ENCODE measurements at regions not wholly inside any gene's neighbourhood (a gene's known extent, or its start where the extent isn't known, plus 50 kb on each side); places are given as distances from the start of the nearest gene placed in this dataset.

DNA sequence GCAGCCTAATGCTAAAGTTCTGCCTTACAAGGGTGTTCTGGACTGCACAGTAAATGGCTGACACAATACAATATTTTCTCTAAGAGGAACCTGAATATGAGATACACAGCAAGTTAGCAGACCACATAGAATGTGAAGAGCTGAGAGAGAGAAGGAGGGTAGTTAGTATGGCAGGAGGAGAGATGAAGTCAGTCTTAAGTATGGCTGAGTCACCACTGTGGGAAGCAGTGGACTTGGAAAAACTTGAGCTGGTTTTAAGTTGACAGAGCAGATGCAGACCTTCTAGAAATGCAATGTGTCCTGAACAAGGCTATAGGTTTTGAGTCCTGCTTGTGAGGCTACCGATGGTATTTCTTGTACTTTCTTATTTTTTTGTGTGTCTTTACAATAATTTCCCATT, 172.5 kb downstream of the SH2D1A start:
- no peak overlapping the region for H3K27ac ChIP-seq
- in situ Hi-C loops (cut with MboI; ENCODE audit: low pct_ligation_motif_present in 1 of 4, low pct_unique_long_range_greater_than_20kb in 1 of 4, low sequenced_read_pairs in 3 of 4) (no loop called here), intact Hi-C loops (cut with DNase I; ENCODE audit: low total_unique reads) (no loop called here)
- H3K27me3 ChIP-seq, result no peaks in the 10 kb centered on the region
- 67 to 90% methylated on average over 1 of the region's 1 CpG for WGBS, 2 donors (ENCODE audit: low coverage in 1 of 2)
- DNase-seq, result no peak
- H3K4me3 ChIP-seq, result no peak overlapping the region
- no peaks in the 10 kb centered on the region for H3K9me3 ChIP-seq
- TF ChIP-seq, protein P1, sequence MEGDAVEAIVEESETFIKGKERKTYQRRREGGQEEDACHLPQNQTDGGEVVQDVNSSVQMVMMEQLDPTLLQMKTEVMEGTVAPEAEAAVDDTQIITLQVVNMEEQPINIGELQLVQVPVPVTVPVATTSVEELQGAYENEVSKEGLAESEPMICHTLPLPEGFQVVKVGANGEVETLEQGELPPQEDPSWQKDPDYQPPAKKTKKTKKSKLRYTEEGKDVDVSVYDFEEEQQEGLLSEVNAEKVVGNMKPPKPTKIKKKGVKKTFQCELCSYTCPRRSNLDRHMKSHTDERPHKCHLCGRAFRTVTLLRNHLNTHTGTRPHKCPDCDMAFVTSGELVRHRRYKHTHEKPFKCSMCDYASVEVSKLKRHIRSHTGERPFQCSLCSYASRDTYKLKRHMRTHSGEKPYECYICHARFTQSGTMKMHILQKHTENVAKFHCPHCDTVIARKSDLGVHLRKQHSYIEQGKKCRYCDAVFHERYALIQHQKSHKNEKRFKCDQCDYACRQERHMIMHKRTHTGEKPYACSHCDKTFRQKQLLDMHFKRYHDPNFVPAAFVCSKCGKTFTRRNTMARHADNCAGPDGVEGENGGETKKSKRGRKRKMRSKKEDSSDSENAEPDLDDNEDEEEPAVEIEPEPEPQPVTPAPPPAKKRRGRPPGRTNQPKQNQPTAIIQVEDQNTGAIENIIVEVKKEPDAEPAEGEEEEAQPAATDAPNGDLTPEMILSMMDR (IDR thresholded peaks at IDR 0.05), result no peak
- TF ChIP-seq POLR2AphosphoS5 (IDR thresholded peaks at IDR 0.05) (no peak), POLR2A (IDR thresholded peaks at IDR 0.05) (no peak), EP300 (IDR thresholded peaks at IDR 0.05; ENCODE audit: low read depth) (no peak)
- H3K4me1 ChIP-seq, result no peaks in the 10 kb centered on the region
- no peaks in the 10 kb centered on the region for H3K36me3 ChIP-seq

DNA sequence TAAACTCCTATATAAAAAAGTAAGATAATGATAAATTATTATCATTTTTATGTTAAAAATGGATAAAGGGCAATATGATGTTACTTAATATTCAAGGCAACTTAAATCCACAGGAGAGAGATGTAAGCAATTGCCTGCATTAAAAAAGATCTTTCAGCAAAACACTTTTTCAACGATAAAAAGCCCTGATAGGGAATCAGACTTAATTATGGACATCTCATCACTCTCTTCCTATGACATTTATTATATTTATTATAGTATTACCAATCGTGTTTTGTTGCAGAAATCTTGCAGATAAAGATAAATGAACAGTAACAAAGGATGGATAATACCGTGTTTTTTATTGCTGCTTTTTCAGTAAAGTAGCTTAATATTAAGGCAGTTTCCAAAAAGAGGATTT, 178.5 kb downstream of the SH2D1A start:
- WGBS, 2 donors (ENCODE audit: low coverage in 1 of 2), result 57 to 72% methylated on average over 3 of the region's 3 CpGs

DNA sequence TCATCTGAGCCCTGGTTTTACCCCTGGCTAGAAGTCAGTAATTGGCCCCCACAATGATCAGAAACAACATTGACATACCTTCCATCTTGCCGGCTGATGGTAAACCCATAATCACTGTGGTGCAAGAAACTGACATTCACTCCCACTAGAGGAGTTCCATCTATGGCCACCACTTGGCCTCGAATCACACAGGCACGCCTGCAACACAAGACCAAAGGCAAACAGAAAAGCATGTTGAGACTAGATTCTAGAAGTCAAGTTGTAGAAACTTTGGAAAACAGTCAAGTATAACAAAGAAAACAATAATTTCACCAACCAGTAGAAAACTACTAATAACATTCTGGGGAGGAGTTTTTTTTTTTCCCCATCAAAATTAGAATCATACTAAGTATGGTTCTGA, 183.4 kb downstream of the SH2D1A start:
- no peak overlapping the region for H3K4me3 ChIP-seq
- no peaks in the 10 kb centered on the region for H3K4me1 ChIP-seq
- intact Hi-C loops (cut with DNase I; ENCODE audit: low total_unique reads), result no loop called here
- H3K36me3 ChIP-seq, result no peaks in the 10 kb centered on the region
- in situ Hi-C loops (cut with MboI; ENCODE audit: low pct_ligation_motif_present in 1 of 4, low pct_unique_long_range_greater_than_20kb in 1 of 4, low sequenced_read_pairs in 3 of 4), result no loop called here
- 57 to 83% methylated on average over 1 to 3 of the region's 3 CpGs for WGBS, 2 donors (ENCODE audit: low coverage in 1 of 2)
- no peaks in the 10 kb centered on the region for H3K9me3 ChIP-seq
- no peaks in the 10 kb centered on the region for H3K27me3 ChIP-seq
- TF ChIP-seq, protein P1 (IDR thresholded peaks at IDR 0.05), result no peak
- TF ChIP-seq EP300 (IDR thresholded peaks at IDR 0.05; ENCODE audit: low read depth), result no peak
- TF ChIP-seq POLR2A (IDR thresholded peaks at IDR 0.05), result no peak
- TF ChIP-seq POLR2AphosphoS5 (IDR thresholded peaks at IDR 0.05), result no peak
- no peak overlapping the region for H3K27ac ChIP-seq
- DNase-seq, result no peak

More for the DNA sequence above, 178.5 kb downstream of the SH2D1A start:
- no peaks in the 10 kb centered on the region for H3K4me1 ChIP-seq
- H3K36me3 ChIP-seq, result no peaks in the 10 kb centered on the region
- in situ Hi-C loops (cut with MboI; ENCODE audit: low pct_ligation_motif_present in 1 of 4, low pct_unique_long_range_greater_than_20kb in 1 of 4, low sequenced_read_pairs in 3 of 4) (no loop called here), intact Hi-C loops (cut with DNase I; ENCODE audit: low total_unique reads) (no loop called here)
- TF ChIP-seq EP300 (IDR thresholded peaks at IDR 0.05; ENCODE audit: low read depth) (no peak), POLR2AphosphoS5 (IDR thresholded peaks at IDR 0.05) (no peak), POLR2A (IDR thresholded peaks at IDR 0.05) (no peak)
- TF ChIP-seq, protein P1 (IDR thresholded peaks at IDR 0.05), result no peak
- DNase-seq, result no peak
- H3K9me3 ChIP-seq, result no peaks in the 10 kb centered on the region
- no peaks in the 10 kb centered on the region for H3K27me3 ChIP-seq
- no peak overlapping the region for H3K4me3 ChIP-seq
- H3K27ac ChIP-seq, result no peak overlapping the region

DNA sequence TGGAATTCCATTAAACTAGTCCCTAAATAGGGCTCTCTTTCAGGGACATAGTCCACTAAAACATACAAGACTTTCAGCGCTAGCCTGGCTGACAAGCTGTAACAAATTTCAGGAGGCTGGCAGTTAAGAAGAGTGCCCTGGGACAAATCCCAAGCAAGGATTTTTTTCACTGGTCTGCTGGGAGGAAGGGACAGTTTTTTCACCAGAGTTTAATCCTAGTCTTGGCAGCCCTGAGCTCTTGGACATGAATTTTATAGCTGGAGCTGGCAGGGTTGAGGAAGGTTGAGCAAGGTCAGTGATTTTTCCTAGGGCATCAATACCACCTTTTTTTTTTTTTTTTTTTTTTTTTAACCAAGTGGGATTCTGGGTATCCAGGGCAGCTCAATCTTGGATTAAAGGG, 184.4 kb downstream of the SH2D1A start:
- WGBS, 2 donors (ENCODE audit: low coverage in 1 of 2), result 81% methylated on average over 1 of the region's 1 CpG; no CpG with 5 or more reads in 1 of the 2 donors
- TF ChIP-seq, protein P1 (IDR thresholded peaks at IDR 0.05), result no peak
- TF ChIP-seq EP300 (IDR thresholded peaks at IDR 0.05; ENCODE audit: low read depth), result no peak
- no peak for TF ChIP-seq POLR2AphosphoS5 (IDR thresholded peaks at IDR 0.05)
- no peak for TF ChIP-seq POLR2A (IDR thresholded peaks at IDR 0.05)

More for the DNA sequence above, 184.4 kb downstream of the SH2D1A start:
- no peaks in the 10 kb centered on the region for H3K9me3 ChIP-seq
- H3K36me3 ChIP-seq, result no peaks in the 10 kb centered on the region
- no peak overlapping the region for H3K4me3 ChIP-seq
- DNase-seq, result no peak
- in situ Hi-C loops (cut with MboI; ENCODE audit: low pct_ligation_motif_present in 1 of 4, low pct_unique_long_range_greater_than_20kb in 1 of 4, low sequenced_read_pairs in 3 of 4) (no loop called here), intact Hi-C loops (cut with DNase I; ENCODE audit: low total_unique reads) (no loop called here)
- H3K4me1 ChIP-seq, result no peaks in the 10 kb centered on the region
- no peak overlapping the region for H3K27ac ChIP-seq
- H3K27me3 ChIP-seq, result no peaks in the 10 kb centered on the region

Measured in transverse colon (tissue), 4 donors.